Astrocyte (in vitro differentiated cells and primary cell): ENCODE measurements at regions not wholly inside any gene's neighbourhood (a gene's known extent, or its start where the extent isn't known, plus 50 kb on each side); places are given as distances from the start of the nearest gene placed in this dataset.

ENCODE experiments used
- EZH2 ChIP-seq: IDR thresholded peaks from 2 replicates; pipeline ENCODE4 v1.6.1; 2012; ENCODE audit warnings: mild to moderate bottlenecking, low read length, inconsistent platforms; ENCODE audit not compliant: insufficient read depth
- TF ChIP-seq, protein P1 (sequence below): IDR thresholded peaks from 2 replicates; pipeline ENCODE4 v1.5.1; 2011; ENCODE audit warnings: low read depth, mild to moderate bottlenecking, inconsistent platforms, low read length, moderate library complexity; ENCODE audit not compliant: insufficient read depth

DNA sequence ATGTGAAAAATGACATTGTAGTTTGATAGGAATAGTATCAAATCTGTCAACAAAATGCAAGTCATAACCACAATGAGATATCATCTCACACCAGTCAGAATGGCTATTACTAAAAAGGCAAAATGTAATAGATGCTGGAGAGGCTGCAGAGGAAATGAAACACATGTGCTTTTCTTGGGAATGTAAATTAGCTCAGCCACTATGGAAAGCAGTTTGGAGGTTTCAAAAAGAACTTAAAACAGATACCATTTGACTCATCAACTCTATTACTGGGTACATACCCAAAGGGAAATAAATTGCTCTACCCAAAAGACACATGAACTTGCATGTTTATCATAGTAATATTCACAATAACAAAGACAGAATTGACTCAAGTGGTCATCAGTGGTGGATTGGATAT, 572.6 kb downstream of the TRIB2 start:
- TF ChIP-seq, protein P1, sequence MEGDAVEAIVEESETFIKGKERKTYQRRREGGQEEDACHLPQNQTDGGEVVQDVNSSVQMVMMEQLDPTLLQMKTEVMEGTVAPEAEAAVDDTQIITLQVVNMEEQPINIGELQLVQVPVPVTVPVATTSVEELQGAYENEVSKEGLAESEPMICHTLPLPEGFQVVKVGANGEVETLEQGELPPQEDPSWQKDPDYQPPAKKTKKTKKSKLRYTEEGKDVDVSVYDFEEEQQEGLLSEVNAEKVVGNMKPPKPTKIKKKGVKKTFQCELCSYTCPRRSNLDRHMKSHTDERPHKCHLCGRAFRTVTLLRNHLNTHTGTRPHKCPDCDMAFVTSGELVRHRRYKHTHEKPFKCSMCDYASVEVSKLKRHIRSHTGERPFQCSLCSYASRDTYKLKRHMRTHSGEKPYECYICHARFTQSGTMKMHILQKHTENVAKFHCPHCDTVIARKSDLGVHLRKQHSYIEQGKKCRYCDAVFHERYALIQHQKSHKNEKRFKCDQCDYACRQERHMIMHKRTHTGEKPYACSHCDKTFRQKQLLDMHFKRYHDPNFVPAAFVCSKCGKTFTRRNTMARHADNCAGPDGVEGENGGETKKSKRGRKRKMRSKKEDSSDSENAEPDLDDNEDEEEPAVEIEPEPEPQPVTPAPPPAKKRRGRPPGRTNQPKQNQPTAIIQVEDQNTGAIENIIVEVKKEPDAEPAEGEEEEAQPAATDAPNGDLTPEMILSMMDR = no peak
- TF ChIP-seq EZH2 = no peak
